ENCODE measurements at regions not wholly inside any gene's neighbourhood (a gene's known extent, or its start where the extent isn't known, plus 50 kb on each side); places are given as distances from the start of the nearest gene placed in this dataset.
A peak's percentile ranks its signal among the peaks of the same experiment; 100 is the strongest.

DNA sequence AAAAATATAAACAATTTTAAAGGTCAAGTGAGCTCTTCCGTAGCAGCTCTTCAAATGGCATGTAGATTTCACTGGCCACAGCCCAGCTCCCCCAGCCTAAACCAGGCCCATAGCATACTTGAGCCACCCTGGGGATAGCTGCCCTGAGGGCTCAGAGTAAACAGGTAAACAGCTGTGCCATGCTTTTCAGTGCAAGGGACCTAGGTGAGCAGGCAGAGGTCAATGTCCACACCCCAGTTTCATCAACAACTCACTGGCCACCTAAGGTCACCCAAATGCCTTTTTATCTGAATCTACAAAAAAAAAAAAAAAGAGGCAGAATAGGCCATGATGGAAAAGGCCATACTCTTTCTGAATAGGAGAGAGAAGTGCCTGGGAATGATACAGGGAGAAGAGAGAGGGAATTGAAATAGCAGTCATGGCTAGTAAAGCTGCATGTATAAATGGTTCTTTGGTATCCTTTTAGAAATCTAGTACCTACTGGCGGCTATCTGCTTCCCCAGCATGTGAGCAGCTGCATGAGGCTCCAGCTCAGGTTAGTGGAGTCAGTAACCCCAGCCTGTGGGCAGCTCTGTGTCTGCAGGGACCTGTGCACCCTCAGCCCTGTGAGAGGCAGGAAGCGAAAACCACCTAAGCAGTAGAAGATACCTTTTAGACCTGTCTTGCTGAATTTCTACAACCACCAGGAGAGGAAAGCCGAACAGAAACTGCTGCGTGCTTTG is 77.0 kb downstream of the FOXA2 start:
- no peak for DNase-seq
- no peaks in the 10 kb centered on the region for H3K9me3 ChIP-seq
- intact Hi-C loops (cut with DNase I; ENCODE audit: low total_unique reads) = no loop called here
- TF ChIP-seq POLR2A (IDR thresholded peaks at IDR 0.05) (no peak), EP300 (IDR thresholded peaks at IDR 0.05) (no peak), POLR2AphosphoS5 (IDR thresholded peaks at IDR 0.05) (no peak)
- TF ChIP-seq, protein P1, sequence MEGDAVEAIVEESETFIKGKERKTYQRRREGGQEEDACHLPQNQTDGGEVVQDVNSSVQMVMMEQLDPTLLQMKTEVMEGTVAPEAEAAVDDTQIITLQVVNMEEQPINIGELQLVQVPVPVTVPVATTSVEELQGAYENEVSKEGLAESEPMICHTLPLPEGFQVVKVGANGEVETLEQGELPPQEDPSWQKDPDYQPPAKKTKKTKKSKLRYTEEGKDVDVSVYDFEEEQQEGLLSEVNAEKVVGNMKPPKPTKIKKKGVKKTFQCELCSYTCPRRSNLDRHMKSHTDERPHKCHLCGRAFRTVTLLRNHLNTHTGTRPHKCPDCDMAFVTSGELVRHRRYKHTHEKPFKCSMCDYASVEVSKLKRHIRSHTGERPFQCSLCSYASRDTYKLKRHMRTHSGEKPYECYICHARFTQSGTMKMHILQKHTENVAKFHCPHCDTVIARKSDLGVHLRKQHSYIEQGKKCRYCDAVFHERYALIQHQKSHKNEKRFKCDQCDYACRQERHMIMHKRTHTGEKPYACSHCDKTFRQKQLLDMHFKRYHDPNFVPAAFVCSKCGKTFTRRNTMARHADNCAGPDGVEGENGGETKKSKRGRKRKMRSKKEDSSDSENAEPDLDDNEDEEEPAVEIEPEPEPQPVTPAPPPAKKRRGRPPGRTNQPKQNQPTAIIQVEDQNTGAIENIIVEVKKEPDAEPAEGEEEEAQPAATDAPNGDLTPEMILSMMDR (IDR thresholded peaks at IDR 0.05) = no peak
- H3K27ac ChIP-seq = peak overlapping the region in 3 of 5 donors; percentile 13 to 75 (median 14)
- 56 to 81% (median 68%) methylated on average over 5 of the region's 5 CpGs for WGBS, 5 donors
- peaks cover 3 to 21% (median 8%) of the 10 kb centered on the region in 4 donors for H3K4me1 ChIP-seq
- no peak overlapping the region for H3K4me3 ChIP-seq
- no peaks in the 10 kb centered on the region for H3K27me3 ChIP-seq
- H3K36me3 ChIP-seq = no peaks in the 10 kb centered on the region

DNA sequence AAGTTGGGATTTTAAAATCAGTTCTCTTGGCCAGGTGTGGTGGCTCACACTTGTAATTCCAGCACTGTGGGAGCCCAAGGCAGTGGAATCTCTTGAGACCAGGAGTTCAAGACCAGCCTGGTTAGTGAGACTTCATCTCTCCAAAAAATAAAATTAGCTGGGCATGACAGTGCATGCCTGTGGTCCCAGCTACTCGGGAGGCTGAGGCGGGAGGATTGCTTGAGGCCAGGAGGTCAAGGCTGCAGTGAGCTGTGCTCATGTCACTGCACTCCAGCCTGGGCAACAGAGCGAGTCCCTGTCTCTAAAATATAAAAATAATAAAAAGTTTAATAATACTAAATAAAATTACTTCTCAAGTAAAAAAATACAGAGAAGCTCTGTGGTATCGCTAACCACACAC is 77.5 kb downstream of the FOXA2 start:
- 81 to 92% (median 85%) methylated on average over 4 of the region's 4 CpGs for WGBS, 5 donors
- Histone ChIP-seq H3K36me3 (no peaks in the 10 kb centered on the region), H3K27ac (no peak overlapping the region), H3K4me1 (peaks cover 0 to 16% (median 5%) of the 10 kb centered on the region in 4 donors), H3K4me3 (no peak overlapping the region), H3K27me3 (no peaks in the 10 kb centered on the region), H3K9me3 (no peaks in the 10 kb centered on the region)
- no peak for DNase-seq
- TF ChIP-seq POLR2A (IDR thresholded peaks at IDR 0.05) (no peak), POLR2AphosphoS5 (IDR thresholded peaks at IDR 0.05) (no peak), EP300 (IDR thresholded peaks at IDR 0.05) (no peak)
- TF ChIP-seq, protein P1 (IDR thresholded peaks at IDR 0.05) = no peak
- intact Hi-C loops (cut with DNase I; ENCODE audit: low total_unique reads) = no loop called here

DNA sequence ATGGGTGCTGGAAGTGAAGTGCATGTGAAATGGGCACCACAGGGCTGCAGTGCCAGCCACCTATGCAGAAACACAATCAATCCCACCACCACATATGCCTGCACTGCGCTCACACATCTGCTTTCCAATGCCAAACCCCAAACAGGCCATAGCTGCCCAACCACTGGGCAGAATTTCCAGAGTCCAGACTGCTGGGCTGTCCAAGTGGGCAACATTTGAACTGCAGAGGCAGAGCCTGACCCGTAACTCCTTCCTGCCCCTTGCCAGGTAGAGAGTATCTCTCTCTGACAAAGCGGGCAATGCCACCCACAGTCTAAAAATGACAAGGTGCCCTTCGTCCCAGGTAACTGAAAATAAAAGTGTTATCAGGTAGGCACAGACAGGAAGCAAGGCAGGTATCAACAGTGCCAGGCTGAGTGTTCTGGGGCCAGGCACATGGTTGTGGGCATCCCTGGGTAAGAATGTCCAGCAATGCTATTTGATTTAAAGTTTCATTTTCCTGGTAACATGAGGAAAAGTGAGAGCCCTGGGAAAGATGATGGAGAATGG is 79.5 kb downstream of the FOXA2 start:
- WGBS, 5 donors = 70 to 83% (median 77%) methylated on average over 3 to 4 of the region's 4 CpGs
- Histone ChIP-seq H3K9me3 (no peaks in the 10 kb centered on the region), H3K27me3 (no peaks in the 10 kb centered on the region), H3K4me3 (no peak overlapping the region), H3K4me1 (peaks cover 0 to 4% (median 0%) of the 10 kb centered on the region in 4 donors), H3K27ac (no peak overlapping the region), H3K36me3 (no peaks in the 10 kb centered on the region)
- DNase-seq = no peak
- intact Hi-C loops (cut with DNase I; ENCODE audit: low total_unique reads) = no loop called here
- TF ChIP-seq, protein P1 (IDR thresholded peaks at IDR 0.05) = no peak
- no peak for TF ChIP-seq EP300 (IDR thresholded peaks at IDR 0.05)
- TF ChIP-seq POLR2A (IDR thresholded peaks at IDR 0.05) = no peak
- no peak for TF ChIP-seq POLR2AphosphoS5 (IDR thresholded peaks at IDR 0.05)

DNA sequence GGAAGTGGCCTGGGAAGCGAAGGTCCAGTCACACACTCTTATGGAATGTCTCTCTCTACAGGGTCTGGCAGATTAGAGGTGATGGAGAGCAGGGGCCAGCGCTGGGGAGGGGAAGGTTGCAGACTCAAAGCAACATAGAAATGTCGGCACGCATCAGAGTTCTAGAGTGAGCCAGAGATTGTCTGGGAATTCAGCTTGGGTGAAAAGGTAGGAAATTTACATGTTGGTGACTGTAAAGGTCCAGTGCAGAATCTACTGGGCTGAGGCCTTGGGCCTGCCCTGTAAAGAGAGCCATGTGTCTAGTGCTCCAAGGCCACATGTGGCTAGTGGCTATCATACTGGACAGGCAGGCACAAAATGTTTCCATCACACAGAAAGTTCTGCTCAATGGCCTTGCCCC is 80.8 kb downstream of the FOXA2 start:
- Histone ChIP-seq H3K27ac (no peak overlapping the region), H3K9me3 (no peaks in the 10 kb centered on the region), H3K4me1 (peaks cover 0 to 4% (median 0%) of the 10 kb centered on the region in 4 donors), H3K27me3 (no peaks in the 10 kb centered on the region), H3K4me3 (no peak overlapping the region), H3K36me3 (no peaks in the 10 kb centered on the region)
- no peak for DNase-seq
- TF ChIP-seq POLR2A (IDR thresholded peaks at IDR 0.05) (no peak), POLR2AphosphoS5 (IDR thresholded peaks at IDR 0.05) (no peak), EP300 (IDR thresholded peaks at IDR 0.05) (no peak)
- TF ChIP-seq, protein P1 (IDR thresholded peaks at IDR 0.05) = no peak
- 90 to 96% (median 90%) methylated on average over 4 of the region's 4 CpGs for WGBS, 5 donors
- intact Hi-C loops (cut with DNase I; ENCODE audit: low total_unique reads) = no loop called here

Measured in stomach (tissue), 8 donors.